Muscle layer of colon (tissue), 2 donors: ENCODE measurements at regions not wholly inside any gene's neighbourhood (a gene's known extent, or its start where the extent isn't known, plus 50 kb on each side); places are given as distances from the start of the nearest gene placed in this dataset.

Source experiments
- H3K27ac ChIP-seq: one replicate; pipeline ENCODE4 v1.7.0; 2013; ENCODE audit warnings: low read depth, mild to moderate bottlenecking, low read length, moderate library complexity
- H3K27me3 ChIP-seq, 2 donors: one replicate each; pipeline ENCODE4 v1.7.0; 2013; ENCODE audit warnings: low read length in 2 of 2, mild to moderate bottlenecking in 2 of 2; ENCODE audit not compliant: insufficient read depth in 2 of 2, control insufficient read depth in 1 of 2
- H3K36me3 ChIP-seq: one replicate; pipeline ENCODE4 v1.7.0; 2013; ENCODE audit warnings: mild to moderate bottlenecking, low read length; ENCODE audit not compliant: insufficient read depth
- H3K4me1 ChIP-seq: one replicate; pipeline ENCODE4 v1.7.0; 2013; ENCODE audit warnings: mild to moderate bottlenecking, low read length; ENCODE audit not compliant: insufficient read depth
- H3K4me3 ChIP-seq, 2 donors: one replicate each; pipeline ENCODE4 v1.7.0; 2013; ENCODE audit warnings: low read length in 2 of 2, low read depth in 1 of 2, mild to moderate bottlenecking in 1 of 2, moderate library complexity in 1 of 2
- H3K9ac ChIP-seq: one replicate; pipeline ENCODE4 v1.7.0; 2013; ENCODE audit warnings: low read length
- H3K9me3 ChIP-seq: one replicate; pipeline ENCODE4 v1.7.0; 2013; ENCODE audit warnings: mild to moderate bottlenecking, low read length
- donor health status: abdominal sarcoma.
- donor health status: Adenocarcinoma of cecum.

GRCh38 chr7:44541-44896 is 147.9 kb upstream of the FAM20C start:
- H3K9ac ChIP-seq: no peak overlapping the region
- no peak overlapping the region for H3K4me3 ChIP-seq
- no peaks in the 10 kb centered on the region for H3K9me3 ChIP-seq
- no peaks in the 10 kb centered on the region for H3K27me3 ChIP-seq
- no peaks in the 10 kb centered on the region for H3K4me1 ChIP-seq
- H3K36me3 ChIP-seq: no peaks in the 10 kb centered on the region
- H3K27ac ChIP-seq: no peak overlapping the region

GRCh38 chr7:45106-46090 is 147.0 kb upstream of the FAM20C start:
- no peak overlapping the region for H3K27ac ChIP-seq
- H3K4me3 ChIP-seq: no peak overlapping the region
- no peaks in the 10 kb centered on the region for H3K27me3 ChIP-seq
- no peaks in the 10 kb centered on the region for H3K4me1 ChIP-seq
- no peaks in the 10 kb centered on the region for H3K9me3 ChIP-seq
- no peak overlapping the region for H3K9ac ChIP-seq
- H3K36me3 ChIP-seq: no peaks in the 10 kb centered on the region

GRCh38 chr7:46123-46829 is 146.1 kb upstream of the FAM20C start:
- no peak overlapping the region for H3K4me3 ChIP-seq
- H3K4me1 ChIP-seq: no peaks in the 10 kb centered on the region
- H3K9ac ChIP-seq: no peak overlapping the region
- H3K27ac ChIP-seq: no peak overlapping the region
- H3K9me3 ChIP-seq: no peaks in the 10 kb centered on the region
- H3K36me3 ChIP-seq: no peaks in the 10 kb centered on the region
- H3K27me3 ChIP-seq: no peaks in the 10 kb centered on the region

- Histone ChIP-seq H3K27ac (no peak overlapping the region), H3K36me3 (no peaks in the 10 kb centered on the region), H3K27me3 (no peaks in the 10 kb centered on the region), H3K9ac (no peak overlapping the region), H3K4me1 (no peaks in the 10 kb centered on the region), H3K4me3 (no peak overlapping the region), H3K9me3 (no peaks in the 10 kb centered on the region)
These were observed 145.6 kb upstream of the FAM20C start for GRCh38 chr7:46830-47140.

GRCh38 chr7:51456-52068 is 140.8 kb upstream of the FAM20C start:
- no peaks in the 10 kb centered on the region for H3K9me3 ChIP-seq
- H3K4me3 ChIP-seq: no peak overlapping the region
- no peaks in the 10 kb centered on the region for H3K36me3 ChIP-seq
- no peaks in the 10 kb centered on the region for H3K4me1 ChIP-seq
- H3K9ac ChIP-seq: no peak overlapping the region
- no peaks in the 10 kb centered on the region for H3K27me3 ChIP-seq
- no peak overlapping the region for H3K27ac ChIP-seq

GRCh38 chr7:52100-52499 is 140.3 kb upstream of the FAM20C start:
- Histone ChIP-seq H3K36me3 (no peaks in the 10 kb centered on the region), H3K9me3 (no peaks in the 10 kb centered on the region), H3K4me1 (no peaks in the 10 kb centered on the region), H3K9ac (no peak overlapping the region), H3K27me3 (no peaks in the 10 kb centered on the region), H3K27ac (no peak overlapping the region), H3K4me3 (no peak overlapping the region)

- Histone ChIP-seq H3K9me3 (no peaks in the 10 kb centered on the region), H3K27me3 (no peaks in the 10 kb centered on the region), H3K4me3 (no peak overlapping the region), H3K4me1 (no peaks in the 10 kb centered on the region), H3K36me3 (no peaks in the 10 kb centered on the region), H3K27ac (no peak overlapping the region), H3K9ac (no peak overlapping the region)
These were observed 138.8 kb upstream of the FAM20C start for GRCh38 chr7:53531-53930.

GRCh38 chr7:54615-55014 is 137.8 kb upstream of the FAM20C start:
- Histone ChIP-seq H3K9ac (no peak overlapping the region), H3K27me3 (no peaks in the 10 kb centered on the region), H3K36me3 (no peaks in the 10 kb centered on the region), H3K4me1 (no peaks in the 10 kb centered on the region), H3K4me3 (no peak overlapping the region), H3K9me3 (no peaks in the 10 kb centered on the region), H3K27ac (no peak overlapping the region)

- no peak overlapping the region for H3K27ac ChIP-seq
- H3K9ac ChIP-seq: no peak overlapping the region
- H3K36me3 ChIP-seq: no peaks in the 10 kb centered on the region
- no peak overlapping the region for H3K4me3 ChIP-seq
- H3K27me3 ChIP-seq: no peaks in the 10 kb centered on the region
- H3K9me3 ChIP-seq: no peaks in the 10 kb centered on the region
- H3K4me1 ChIP-seq: no peaks in the 10 kb centered on the region
These were observed 136.6 kb upstream of the FAM20C start for GRCh38 chr7:55690-56248.

GRCh38 chr7:56291-56913 is 136.0 kb upstream of the FAM20C start:
- H3K9me3 ChIP-seq: no peaks in the 10 kb centered on the region
- H3K36me3 ChIP-seq: no peaks in the 10 kb centered on the region
- H3K4me1 ChIP-seq: no peaks in the 10 kb centered on the region
- no peak overlapping the region for H3K4me3 ChIP-seq
- no peak overlapping the region for H3K9ac ChIP-seq
- H3K27ac ChIP-seq: no peak overlapping the region
- H3K27me3 ChIP-seq: no peaks in the 10 kb centered on the region

GRCh38 chr7:57071-57470 is 135.3 kb upstream of the FAM20C start:
- H3K36me3 ChIP-seq: no peaks in the 10 kb centered on the region
- no peak overlapping the region for H3K4me3 ChIP-seq
- H3K9ac ChIP-seq: no peak overlapping the region
- no peaks in the 10 kb centered on the region for H3K4me1 ChIP-seq
- no peaks in the 10 kb centered on the region for H3K27me3 ChIP-seq
- no peaks in the 10 kb centered on the region for H3K9me3 ChIP-seq
- no peak overlapping the region for H3K27ac ChIP-seq
